AG09309 (cell line): ENCODE measurements at regions not wholly inside any gene's neighbourhood (a gene's known extent, or its start where the extent isn't known, plus 50 kb on each side); places are given as distances from the start of the nearest gene placed in this dataset.
"Not testable (repeated sequence)": the region's sequence is repeated elsewhere in the genome, so short reads cannot be mapped to it uniquely, and the experiment has no call there.

Source experiments
- DNase-seq: peaks from one replicate; pipeline ENCODE4 v3.0.0-alpha.2; 2010; ENCODE audit warnings: low read depth
- H3K4me3 ChIP-seq: 2 replicates; pipeline ENCODE4 v1.5.1; 2011; ENCODE audit warnings: mild to moderate bottlenecking, low read depth, low read length, moderate library complexity; ENCODE audit not compliant: control insufficient read depth
- TF ChIP-seq, protein P1 (sequence below): IDR thresholded peaks from 2 replicates; pipeline ENCODE4 v1.5.1; 2011; ENCODE audit warnings: mild to moderate bottlenecking, low read depth, low read length, inconsistent platforms; ENCODE audit not compliant: insufficient read depth, control insufficient read depth; ENCODE audit errors: missing control alignments

DNA sequence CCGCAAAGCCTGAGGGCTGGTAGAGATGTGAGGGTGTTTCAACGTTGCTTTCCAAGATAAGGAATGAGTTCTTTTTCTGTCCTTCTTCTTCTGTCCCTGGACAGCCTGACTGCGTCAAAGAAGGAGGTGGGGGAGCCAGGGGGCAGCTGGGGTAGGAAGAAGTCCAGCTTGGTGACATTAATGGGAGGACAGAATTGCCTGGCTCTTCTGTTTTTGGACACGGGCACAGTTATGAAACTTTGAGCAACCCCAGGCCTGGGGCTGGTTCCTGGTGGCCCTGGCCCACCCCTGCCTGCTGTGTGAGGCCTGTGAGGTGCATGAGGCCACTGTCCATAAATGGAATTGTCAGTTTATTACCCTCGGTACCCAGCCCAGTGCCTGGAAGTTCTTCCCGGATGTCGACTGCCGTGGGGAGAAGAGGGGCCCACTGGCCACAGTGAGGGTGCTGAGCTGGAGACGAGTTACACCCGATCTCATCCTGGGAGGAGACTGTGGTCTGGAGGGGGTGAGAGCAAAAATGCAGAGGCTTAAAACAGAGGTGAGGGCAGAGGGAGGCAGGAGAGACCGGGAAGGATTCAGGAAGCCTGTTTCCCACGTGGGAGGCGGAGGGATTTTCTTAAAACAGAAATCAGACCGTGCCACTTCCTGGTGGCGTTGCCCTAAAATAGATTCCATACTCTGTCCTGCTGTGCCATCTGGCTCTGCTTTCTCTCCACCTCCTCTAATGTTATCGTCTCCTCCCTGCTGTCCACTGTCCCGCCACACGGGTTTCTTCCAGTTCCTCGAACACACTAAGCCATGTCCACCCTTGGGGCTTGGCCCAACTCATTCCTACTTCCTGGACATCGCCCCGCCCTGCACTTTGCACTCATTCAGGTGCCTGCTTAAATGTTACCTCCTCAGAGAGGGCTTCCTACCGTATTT is 59.7 kb upstream of the RASD2 start:
- no peak for DNase-seq
- no peak overlapping the region for H3K4me3 ChIP-seq
- TF ChIP-seq, protein P1, sequence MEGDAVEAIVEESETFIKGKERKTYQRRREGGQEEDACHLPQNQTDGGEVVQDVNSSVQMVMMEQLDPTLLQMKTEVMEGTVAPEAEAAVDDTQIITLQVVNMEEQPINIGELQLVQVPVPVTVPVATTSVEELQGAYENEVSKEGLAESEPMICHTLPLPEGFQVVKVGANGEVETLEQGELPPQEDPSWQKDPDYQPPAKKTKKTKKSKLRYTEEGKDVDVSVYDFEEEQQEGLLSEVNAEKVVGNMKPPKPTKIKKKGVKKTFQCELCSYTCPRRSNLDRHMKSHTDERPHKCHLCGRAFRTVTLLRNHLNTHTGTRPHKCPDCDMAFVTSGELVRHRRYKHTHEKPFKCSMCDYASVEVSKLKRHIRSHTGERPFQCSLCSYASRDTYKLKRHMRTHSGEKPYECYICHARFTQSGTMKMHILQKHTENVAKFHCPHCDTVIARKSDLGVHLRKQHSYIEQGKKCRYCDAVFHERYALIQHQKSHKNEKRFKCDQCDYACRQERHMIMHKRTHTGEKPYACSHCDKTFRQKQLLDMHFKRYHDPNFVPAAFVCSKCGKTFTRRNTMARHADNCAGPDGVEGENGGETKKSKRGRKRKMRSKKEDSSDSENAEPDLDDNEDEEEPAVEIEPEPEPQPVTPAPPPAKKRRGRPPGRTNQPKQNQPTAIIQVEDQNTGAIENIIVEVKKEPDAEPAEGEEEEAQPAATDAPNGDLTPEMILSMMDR, result no peak

DNA sequence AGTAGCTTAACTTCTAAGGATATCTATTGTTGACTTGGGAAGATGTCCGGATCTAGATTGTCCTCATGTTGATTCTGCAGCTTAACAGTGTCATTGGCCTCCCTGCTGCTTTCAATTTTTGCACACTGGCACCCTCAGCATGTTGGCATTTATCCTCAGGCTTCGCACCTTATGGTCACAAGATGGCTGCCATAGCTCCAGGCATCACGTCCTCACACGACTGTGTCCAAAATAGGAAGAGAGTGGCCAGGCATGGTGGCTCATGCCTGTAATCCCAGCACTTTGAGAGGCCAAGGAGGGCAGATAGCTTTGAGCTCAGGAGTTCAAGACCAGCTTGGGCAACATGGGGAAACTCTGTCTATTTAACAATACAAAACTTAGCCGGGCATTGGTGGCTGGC is 58.3 kb upstream of the RASD2 start:
- no peak for DNase-seq
- TF ChIP-seq, protein P1, result no peak

DNA sequence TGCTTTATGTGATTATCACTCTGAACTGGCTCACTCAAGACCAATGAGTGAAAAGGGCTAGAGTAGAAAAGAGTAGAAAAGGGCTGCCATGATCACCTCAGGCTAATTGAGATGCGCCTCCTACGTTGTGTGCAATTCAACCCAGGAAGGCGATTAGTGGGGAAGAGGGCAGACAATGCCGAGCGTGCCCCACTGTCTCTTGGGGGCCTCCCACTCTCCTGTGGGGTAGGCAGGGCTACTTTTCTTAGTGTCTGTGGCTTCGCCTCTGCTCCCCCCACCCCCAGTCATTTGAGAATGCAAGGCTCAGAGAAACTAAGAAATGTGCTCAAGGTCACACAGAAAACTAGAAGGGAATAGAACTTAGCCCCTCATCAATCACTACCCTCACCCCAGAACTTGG is 57.7 kb upstream of the RASD2 start:
- no peak for DNase-seq
- no peak overlapping the region for H3K4me3 ChIP-seq
- TF ChIP-seq, protein P1, result no peak

More for the DNA sequence above, 58.3 kb upstream of the RASD2 start:
- no peak overlapping the region for H3K4me3 ChIP-seq

DNA sequence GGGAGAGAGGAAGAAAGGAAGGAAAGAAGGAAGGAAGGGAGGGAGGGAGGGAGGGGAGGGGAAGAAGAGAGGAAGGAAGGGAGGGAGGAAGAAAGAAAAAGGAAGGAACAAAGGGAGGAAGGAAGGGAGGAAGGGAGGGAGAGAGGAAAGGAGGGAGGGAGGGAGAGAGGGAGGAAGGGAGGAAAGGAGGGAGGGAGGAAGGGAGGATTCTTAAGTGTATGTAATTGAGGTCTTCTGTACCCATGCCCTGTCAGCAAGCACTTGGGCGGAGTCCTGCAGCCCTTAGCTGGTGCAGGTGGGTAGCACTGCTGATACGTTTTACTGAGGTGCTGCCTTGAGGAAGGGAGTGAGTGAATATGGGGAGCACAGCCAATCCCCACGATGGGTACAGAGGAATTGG is 56.9 kb upstream of the RASD2 start:
- DNase-seq, result no peak
- H3K4me3 ChIP-seq, result no peak overlapping the region
- TF ChIP-seq, protein P1, result no peak

DNA sequence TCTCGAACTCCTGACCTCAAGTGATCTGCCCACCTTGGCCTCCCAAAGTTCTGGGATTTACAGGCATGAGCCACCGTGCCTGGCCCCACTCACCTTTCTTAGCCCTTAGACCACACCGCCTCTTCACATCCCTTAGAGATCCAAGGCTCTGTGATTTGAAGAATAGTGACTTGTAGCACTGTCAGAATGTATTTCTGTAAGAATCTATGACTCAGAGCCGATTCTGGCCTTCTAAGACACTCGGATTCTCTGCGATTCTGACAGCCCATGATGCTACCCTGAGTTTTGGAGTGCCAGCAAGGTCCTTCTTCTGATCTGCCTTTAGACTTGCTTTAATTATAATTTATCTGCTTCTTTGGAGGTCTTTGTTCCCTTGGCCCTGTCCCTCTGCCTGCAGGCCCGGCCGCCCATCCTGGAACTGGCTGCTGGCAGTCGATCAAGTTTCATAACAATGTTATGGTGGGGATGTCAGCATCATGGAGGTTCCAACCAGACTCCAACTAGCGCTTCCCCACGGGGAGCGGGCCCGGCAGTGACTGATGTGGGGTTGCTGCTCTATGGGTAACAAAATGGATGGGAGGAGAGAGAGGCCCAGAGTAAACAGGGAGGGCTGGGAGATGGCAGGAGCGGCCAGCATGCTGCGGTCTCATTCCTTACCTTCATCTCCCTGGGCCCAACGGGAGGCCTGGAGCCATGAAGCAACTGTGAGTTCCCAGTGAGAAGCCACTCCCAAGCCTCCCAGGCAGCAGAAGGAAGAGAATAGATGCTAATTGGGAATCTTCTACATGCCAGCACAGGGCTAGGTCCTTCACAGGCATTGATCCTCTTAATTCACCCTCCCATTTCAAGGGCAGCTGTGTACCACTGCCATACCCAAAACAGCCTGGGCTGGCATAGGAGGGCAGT is 55.7 kb upstream of the RASD2 start:
- TF ChIP-seq, protein P1, result no peak
- DNase-seq, result no peak
- H3K4me3 ChIP-seq, result no peak overlapping the region

DNA sequence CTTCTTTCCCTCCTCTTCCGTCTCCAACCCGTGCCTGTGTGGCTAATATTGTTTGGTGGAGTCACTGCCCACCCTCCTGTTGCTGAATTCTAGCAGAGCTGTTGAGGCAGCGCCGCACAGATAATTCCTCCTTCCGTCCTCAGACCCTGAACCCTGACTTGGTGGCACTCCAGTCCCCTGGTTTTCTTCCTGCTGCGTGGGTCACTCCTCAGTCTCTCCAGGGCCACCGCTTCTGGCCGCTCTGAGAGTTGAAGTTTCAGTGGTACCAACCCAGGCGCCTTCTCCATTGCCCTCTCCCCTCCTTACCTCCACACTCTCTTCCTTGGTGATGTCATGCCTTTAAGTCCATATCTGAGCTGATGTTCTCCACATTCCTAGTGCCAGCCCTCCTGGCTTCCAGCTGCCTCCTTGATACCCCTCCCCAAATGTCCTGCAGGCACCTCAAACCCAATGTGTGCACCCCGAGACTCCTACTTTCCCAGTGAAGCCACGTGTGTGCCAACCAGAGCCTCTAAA is 54.5 kb upstream of the RASD2 start:
- no peak overlapping the region for H3K4me3 ChIP-seq
- TF ChIP-seq, protein P1, result no peak
- no peak for DNase-seq

DNA sequence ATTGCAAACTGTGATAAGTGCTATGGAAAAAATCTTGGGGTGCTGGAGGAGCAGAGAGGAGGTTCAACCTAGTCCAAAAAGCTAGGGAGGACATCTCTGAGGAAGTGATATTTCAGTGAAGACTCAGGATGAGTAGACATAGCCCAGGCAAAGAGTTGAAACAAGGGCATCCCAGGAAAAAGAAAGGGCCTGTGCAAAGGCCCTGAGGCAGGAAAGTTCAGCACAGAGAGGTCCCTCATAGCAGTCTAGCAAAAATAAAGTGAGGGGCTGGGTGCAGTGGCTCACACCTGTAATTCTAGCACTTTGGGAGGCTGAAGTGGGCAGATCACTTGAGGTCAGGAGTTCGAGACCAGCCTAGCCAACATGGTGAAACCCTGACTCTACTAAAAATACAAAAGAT is 53.0 kb upstream of the RASD2 start:
- not testable (repeated sequence) for H3K4me3 ChIP-seq, DNase-seq
